ENCODE measurements at regions not wholly inside any gene's neighbourhood (a gene's known extent, or its start where the extent isn't known, plus 50 kb on each side); places are given as distances from the start of the nearest gene placed in this dataset.
A peak's percentile ranks its signal among the peaks of the same experiment; 100 is the strongest.

GRCh38 chr4:111282035-111282434 lies 659.2 kb upstream of the PITX2 start:
- Mint-ChIP-seq H3K4me3 (no peak overlapping the region), H3K4me1 (no peaks in the 10 kb centered on the region), H3K36me3 (no peaks in the 10 kb centered on the region), H3K27ac (no peak overlapping the region), H3K27me3 (ENCODE audit: low read depth in 3 of 3) (peaks cover 4 to 7% (median 4%) of the 10 kb centered on the region in 3 donors), H3K9me3 (no peaks in the 10 kb centered on the region)
- Histone ChIP-seq H4K20me1 (ENCODE audit: insufficient read depth, low read length) (no peaks in the 10 kb centered on the region), H3K4me3 (replicated peaks in 1 of 3; ENCODE audit: low read depth in 2 of 3, low read length in 3 of 3) (no peak overlapping the region), H2AFZ (ENCODE audit: insufficient read depth, low read depth, low read length, poor library complexity, severe bottlenecking) (no peak overlapping the region), H3K9ac (ENCODE audit: insufficient read depth, low read length, poor library complexity, severe bottlenecking) (no peak overlapping the region), H3K4me1 (ENCODE audit: control insufficient read depth in 1 of 2, insufficient read depth in 2 of 2, low read length in 2 of 2) (no peaks in the 10 kb centered on the region), H3K36me3 (replicated peaks in 1 of 2; ENCODE audit: control insufficient read depth in 1 of 2, insufficient read depth in 2 of 2, low read length in 2 of 2) (no peaks in the 10 kb centered on the region), H3K27ac (ENCODE audit: low read depth in 1 of 2, low read length in 2 of 2) (no peak overlapping the region), H3K27me3 (ENCODE audit: control insufficient read depth in 2 of 2, insufficient read depth in 2 of 2, low read length in 2 of 2) (peaks cover 2 to 3% of the 10 kb centered on the region in 2 donors), H3K79me2 (ENCODE audit: insufficient read depth, low read length) (no peaks in the 10 kb centered on the region), H3K9me3 (replicated peaks in 1 of 2; ENCODE audit: control insufficient read depth in 1 of 2, insufficient read depth in 1 of 2, low read length in 2 of 2) (no peaks in the 10 kb centered on the region), H3K4me2 (replicated peaks; ENCODE audit: extremely low read depth, low read length, poor library complexity, severe bottlenecking) (no peak overlapping the region)
- no CpG with 5 or more reads among the region's 1 CpG for WGBS (ENCODE audit: insufficient coverage)
- intact Hi-C loops (cut with micrococcal nuclease), result loop anchor here in 1 of 2 donors (5.0 kb wide), 1 partner anchor 650 kb away; no protein-coding TSS in a partner anchor
- no peak for TF ChIP-seq CTCF (IDR thresholded peaks at IDR 0.05)
- no peak for DNase-seq

- 20% methylated on average over 1 of the region's 7 CpGs for whole genome bisulfite sequencing (ENCODE audit: insufficient coverage)
- Mint-ChIP-seq H3K27ac (no peak overlapping the region), H3K9me3 (no peaks in the 10 kb centered on the region), H3K4me1 (no peaks in the 10 kb centered on the region), H3K27me3 (ENCODE audit: low read depth in 3 of 3) (peaks cover 4 to 7% (median 4%) of the 10 kb centered on the region in 3 donors), H3K36me3 (no peaks in the 10 kb centered on the region), H3K4me3 (peak overlapping the region in 1 of 2 donors; percentile 44)
- intact Hi-C loops (cut with micrococcal nuclease), result loop anchor here in 1 of 2 donors (5.0 kb wide), 1 partner anchor 651 kb away; no protein-coding TSS in a partner anchor
- Histone ChIP-seq H2AFZ (ENCODE audit: insufficient read depth, low read depth, low read length, poor library complexity, severe bottlenecking) (no peak overlapping the region), H3K9ac (ENCODE audit: insufficient read depth, low read length, poor library complexity, severe bottlenecking) (no peak overlapping the region), H3K79me2 (ENCODE audit: insufficient read depth, low read length) (no peaks in the 10 kb centered on the region), H3K4me3 (replicated peaks in 1 of 3; ENCODE audit: low read depth in 2 of 3, low read length in 3 of 3) (no peak overlapping the region), H3K36me3 (replicated peaks in 1 of 2; ENCODE audit: control insufficient read depth in 1 of 2, insufficient read depth in 2 of 2, low read length in 2 of 2) (no peaks in the 10 kb centered on the region), H3K4me1 (ENCODE audit: control insufficient read depth in 1 of 2, insufficient read depth in 2 of 2, low read length in 2 of 2) (no peaks in the 10 kb centered on the region), H3K9me3 (replicated peaks in 1 of 2; ENCODE audit: control insufficient read depth in 1 of 2, insufficient read depth in 1 of 2, low read length in 2 of 2) (no peaks in the 10 kb centered on the region), H3K27ac (ENCODE audit: low read depth in 1 of 2, low read length in 2 of 2) (no peak overlapping the region), H3K4me2 (replicated peaks; ENCODE audit: extremely low read depth, low read length, poor library complexity, severe bottlenecking) (no peak overlapping the region), H4K20me1 (ENCODE audit: insufficient read depth, low read length) (no peaks in the 10 kb centered on the region), H3K27me3 (ENCODE audit: control insufficient read depth in 2 of 2, insufficient read depth in 2 of 2, low read length in 2 of 2) (peaks cover 2 to 3% of the 10 kb centered on the region in 2 donors)
- peak; percentile 90 for TF ChIP-seq CTCF (IDR thresholded peaks at IDR 0.05)
- peak; percentile 0 to 15 (median 10) for DNase-seq
Measured at GRCh38 chr4:111283066-111283677, 660.3 kb upstream of the PITX2 start.

Measured in CD14-positive monocyte (primary cell).